ENCODE measurements at regions not wholly inside any gene's neighbourhood (a gene's known extent, or its start where the extent isn't known, plus 50 kb on each side); places are given as distances from the start of the nearest gene placed in this dataset.

DNA sequence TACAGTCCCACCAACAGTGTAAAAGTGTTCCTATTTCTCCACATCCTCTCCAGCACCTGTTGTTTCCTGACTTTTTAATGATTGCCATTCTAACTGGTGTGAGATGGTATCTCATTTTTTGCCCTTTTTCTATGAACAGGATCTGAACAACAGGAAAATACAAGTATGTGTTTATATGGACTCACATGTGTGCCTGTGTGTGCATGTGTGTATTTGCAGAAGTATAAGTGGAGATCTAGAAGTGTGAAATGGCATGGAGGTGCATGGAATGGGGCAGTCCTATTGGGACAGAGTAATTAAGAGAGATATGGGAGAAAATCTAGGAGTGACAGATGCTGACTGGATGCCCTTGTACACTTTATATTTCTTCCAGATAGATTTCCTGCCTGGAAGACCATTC lies 111.6 kb upstream of the PCGF5 start:
- Mint-ChIP-seq H3K9me3 (no peaks in the 10 kb centered on the region), H3K4me3 (no peak overlapping the region), H3K36me3 (ENCODE audit: low read depth) (no peaks in the 10 kb centered on the region), H3K4me1 (peaks cover 22% of the 10 kb centered on the region), H3K27me3 (no peaks in the 10 kb centered on the region), H3K27ac (no peak overlapping the region)
- DNase-seq (no peak), ATAC-seq (ENCODE audit: low read depth) (no peak)
- TF ChIP-seq, protein P1, sequence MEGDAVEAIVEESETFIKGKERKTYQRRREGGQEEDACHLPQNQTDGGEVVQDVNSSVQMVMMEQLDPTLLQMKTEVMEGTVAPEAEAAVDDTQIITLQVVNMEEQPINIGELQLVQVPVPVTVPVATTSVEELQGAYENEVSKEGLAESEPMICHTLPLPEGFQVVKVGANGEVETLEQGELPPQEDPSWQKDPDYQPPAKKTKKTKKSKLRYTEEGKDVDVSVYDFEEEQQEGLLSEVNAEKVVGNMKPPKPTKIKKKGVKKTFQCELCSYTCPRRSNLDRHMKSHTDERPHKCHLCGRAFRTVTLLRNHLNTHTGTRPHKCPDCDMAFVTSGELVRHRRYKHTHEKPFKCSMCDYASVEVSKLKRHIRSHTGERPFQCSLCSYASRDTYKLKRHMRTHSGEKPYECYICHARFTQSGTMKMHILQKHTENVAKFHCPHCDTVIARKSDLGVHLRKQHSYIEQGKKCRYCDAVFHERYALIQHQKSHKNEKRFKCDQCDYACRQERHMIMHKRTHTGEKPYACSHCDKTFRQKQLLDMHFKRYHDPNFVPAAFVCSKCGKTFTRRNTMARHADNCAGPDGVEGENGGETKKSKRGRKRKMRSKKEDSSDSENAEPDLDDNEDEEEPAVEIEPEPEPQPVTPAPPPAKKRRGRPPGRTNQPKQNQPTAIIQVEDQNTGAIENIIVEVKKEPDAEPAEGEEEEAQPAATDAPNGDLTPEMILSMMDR (IDR thresholded peaks at IDR 0.05): no peak
- ChIA-PET POLR2A (no interaction called here), CTCF (no interaction called here)
- intact Hi-C loops (cut with micrococcal nuclease): no loop called here

DNA sequence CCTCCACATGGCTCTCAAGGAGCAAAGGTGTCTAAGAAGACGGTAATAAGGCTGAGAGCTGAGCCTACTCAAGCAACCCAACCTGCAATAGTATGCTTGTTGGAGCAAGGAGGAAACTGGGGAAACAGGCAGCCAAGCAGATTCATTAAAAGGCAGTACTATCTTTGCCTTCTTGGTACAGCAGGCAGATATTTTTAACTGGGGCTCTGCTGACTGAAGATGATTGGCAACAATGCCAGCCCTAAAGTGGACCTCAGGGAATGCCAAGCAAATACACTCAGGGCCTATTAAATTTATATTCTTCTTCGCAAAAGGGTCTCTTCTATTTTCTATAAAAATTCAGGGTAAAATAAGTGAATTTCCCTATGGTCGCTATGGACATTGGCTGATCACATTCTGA lies 109.4 kb upstream of the PCGF5 start:
- no peaks in the 10 kb centered on the region for H3K36me3 Mint-ChIP-seq (ENCODE audit: low read depth)

DNA sequence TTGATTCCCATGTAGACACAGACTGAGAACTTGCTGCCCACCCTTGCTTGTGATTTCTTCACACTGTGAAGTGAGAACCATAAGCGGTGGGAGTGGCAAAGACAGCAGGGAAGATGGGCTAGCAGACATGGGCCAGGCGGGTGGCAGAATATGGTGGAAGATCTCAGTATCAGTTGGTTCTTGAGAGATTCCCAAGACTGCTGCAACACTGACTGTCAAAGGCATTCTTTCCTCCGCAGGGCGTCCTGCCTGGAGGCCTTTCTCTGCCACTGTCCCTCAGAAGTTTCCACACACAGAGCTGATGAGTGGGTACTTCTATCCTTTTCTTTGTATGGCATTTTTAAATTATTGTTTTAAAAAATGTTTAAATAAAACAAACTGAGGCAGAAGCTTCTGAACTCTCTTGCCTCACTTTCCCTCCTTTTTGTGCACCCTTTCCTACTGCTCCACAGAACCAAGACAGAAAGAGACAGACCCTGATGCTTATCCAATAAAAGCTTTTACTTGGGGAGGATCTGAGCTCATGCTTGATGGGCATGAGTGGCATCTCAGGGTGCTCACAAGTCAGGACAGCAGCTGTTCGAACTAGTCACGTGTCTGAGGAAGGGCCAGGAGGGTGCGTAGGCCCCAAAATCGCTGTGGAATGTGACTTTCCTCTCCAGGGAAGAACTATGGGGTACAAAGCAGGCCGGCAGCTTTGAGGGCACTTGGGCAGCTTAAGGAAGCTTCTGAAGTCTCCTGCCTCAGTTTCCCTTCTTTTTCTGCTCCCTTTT lies 104.7 kb upstream of the PCGF5 start:
- Mint-ChIP-seq H3K36me3 (ENCODE audit: low read depth) (no peaks in the 10 kb centered on the region), H3K4me3 (no peak overlapping the region), H3K4me1 (peaks cover 2% of the 10 kb centered on the region), H3K27me3 (no peaks in the 10 kb centered on the region), H3K27ac (no peak overlapping the region), H3K9me3 (no peaks in the 10 kb centered on the region)
- ATAC-seq (ENCODE audit: low read depth): no peak
- no peak for DNase-seq
- intact Hi-C loops (cut with micrococcal nuclease): no loop called here
- POLR2A ChIA-PET: no interaction called here
- CTCF ChIA-PET: interaction anchor here (0.8 kb wide), 1 partner anchor 135 kb away, joined by 3 read pairs; no protein-coding TSS in a partner anchor
- TF ChIP-seq, protein P1 (IDR thresholded peaks at IDR 0.05): no peak

More for the DNA sequence above, 109.4 kb upstream of the PCGF5 start:
- TF ChIP-seq, protein P1 (IDR thresholded peaks at IDR 0.05): no peak
- ATAC-seq (ENCODE audit: low read depth): no peak
- intact Hi-C loops (cut with micrococcal nuclease): no loop called here
- Mint-ChIP-seq H3K27ac (no peak overlapping the region), H3K27me3 (no peaks in the 10 kb centered on the region), H3K9me3 (no peaks in the 10 kb centered on the region), H3K4me1 (no peaks in the 10 kb centered on the region), H3K4me3 (no peak overlapping the region)
- POLR2A ChIA-PET: no interaction called here
- CTCF ChIA-PET: no interaction called here
- no peak for DNase-seq

DNA sequence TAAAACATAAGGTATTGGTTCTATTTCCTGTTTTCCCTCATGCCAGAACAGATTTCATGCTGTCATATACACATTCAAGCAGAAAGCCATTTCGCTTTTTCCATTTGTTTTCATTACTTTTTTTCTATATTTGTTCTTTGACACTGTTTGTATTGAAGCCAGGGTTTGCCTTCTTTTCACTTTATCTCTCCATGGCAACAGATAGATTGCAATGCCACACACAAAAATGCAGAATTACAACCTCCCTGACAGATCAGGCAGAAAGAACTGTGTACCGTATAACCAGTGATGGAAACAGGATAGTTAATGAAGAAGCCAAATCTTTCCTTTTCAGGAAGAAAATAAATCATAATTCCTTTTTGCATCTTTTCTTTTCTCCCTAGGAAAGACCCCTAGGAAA lies 103.0 kb upstream of the PCGF5 start:
- intact Hi-C loops (cut with micrococcal nuclease): no loop called here
- peaks cover 2% of the 10 kb centered on the region for H3K4me1 Mint-ChIP-seq
- ChIA-PET CTCF (no interaction called here), POLR2A (no interaction called here)
- no peak overlapping the region for H3K27ac Mint-ChIP-seq
- no peaks in the 10 kb centered on the region for H3K27me3 Mint-ChIP-seq
- H3K36me3 Mint-ChIP-seq (ENCODE audit: low read depth): no peaks in the 10 kb centered on the region
- ATAC-seq (ENCODE audit: low read depth) (no peak), DNase-seq (no peak)
- TF ChIP-seq, protein P1 (IDR thresholded peaks at IDR 0.05): no peak
- H3K9me3 Mint-ChIP-seq: no peaks in the 10 kb centered on the region
- no peak overlapping the region for H3K4me3 Mint-ChIP-seq

DNA sequence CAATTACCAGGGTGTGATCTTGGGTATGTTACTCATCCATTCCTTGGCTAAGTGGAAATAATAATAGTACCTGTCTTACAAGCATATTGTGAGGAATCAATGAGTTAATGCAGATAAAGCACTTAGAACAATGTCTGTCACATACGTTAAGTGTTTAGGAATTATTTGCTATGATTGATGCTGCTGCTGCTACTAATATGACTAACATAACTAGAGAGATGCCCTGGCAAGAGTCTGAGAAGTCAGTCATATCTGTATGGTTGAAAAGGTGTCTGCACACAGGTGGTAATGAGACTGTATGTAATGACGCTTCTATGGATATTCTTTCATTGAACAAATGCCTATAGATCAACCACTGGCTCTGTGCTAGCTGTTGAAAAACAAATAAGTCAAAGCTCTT lies 100.1 kb upstream of the PCGF5 start:
- peaks cover 2% of the 10 kb centered on the region for H3K4me1 Mint-ChIP-seq
- ChIA-PET POLR2A (no interaction called here), CTCF (no interaction called here)
- no peaks in the 10 kb centered on the region for H3K27me3 Mint-ChIP-seq
- H3K9me3 Mint-ChIP-seq: no peaks in the 10 kb centered on the region
- TF ChIP-seq, protein P1 (IDR thresholded peaks at IDR 0.05): no peak
- no peak overlapping the region for H3K4me3 Mint-ChIP-seq
- ATAC-seq (ENCODE audit: low read depth) (no peak), DNase-seq (no peak)
- no peak overlapping the region for H3K27ac Mint-ChIP-seq
- H3K36me3 Mint-ChIP-seq (ENCODE audit: low read depth): no peaks in the 10 kb centered on the region
- intact Hi-C loops (cut with micrococcal nuclease): loop anchor here (2.0 to 5.0 kb wide), 2 partner anchors 16 to 37 kb away; no protein-coding TSS in a partner anchor

Data from activated B cell treated with CpG ODN at 0.5 μM for 24 hours (primary cell).